GM18907 (cell line): ENCODE measurements at regions not wholly inside any gene's neighbourhood (a gene's known extent, or its start where the extent isn't known, plus 50 kb on each side); places are given as distances from the start of the nearest gene placed in this dataset.
"Not testable (repeated sequence)": the region's sequence is repeated elsewhere in the genome, so short reads cannot be mapped to it uniquely, and the experiment has no call there.

Source experiments
- ATAC-seq: cut with Tn5 transposase; IDR thresholded peaks from one replicate; pipeline ENCODE4 v1.9.1; 2021; ENCODE audit warnings: mild to moderate bottlenecking, moderate library complexity; ENCODE audit not compliant: unreplicated experiment

DNA sequence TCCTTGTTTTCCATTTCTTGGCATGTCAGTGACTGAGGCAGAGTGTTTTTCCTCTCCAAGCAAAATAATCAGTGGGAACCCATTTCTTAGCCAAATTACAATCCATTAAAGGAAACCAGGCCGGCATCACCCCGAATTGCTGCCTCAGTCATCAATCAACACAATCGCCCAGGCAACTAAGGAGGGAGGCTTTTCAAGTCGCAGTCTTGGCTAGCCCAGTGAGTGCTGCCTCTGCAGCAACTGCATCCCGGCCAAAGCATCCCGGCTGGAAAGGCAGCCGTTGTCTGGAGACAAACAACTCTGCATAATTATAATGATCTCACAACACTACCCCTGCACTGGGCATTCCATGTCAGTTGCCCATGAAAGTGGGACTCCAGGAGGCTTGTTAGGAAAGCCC is 213.5 kb upstream of the PRICKLE2 start:
- ATAC-seq: no peak

DNA sequence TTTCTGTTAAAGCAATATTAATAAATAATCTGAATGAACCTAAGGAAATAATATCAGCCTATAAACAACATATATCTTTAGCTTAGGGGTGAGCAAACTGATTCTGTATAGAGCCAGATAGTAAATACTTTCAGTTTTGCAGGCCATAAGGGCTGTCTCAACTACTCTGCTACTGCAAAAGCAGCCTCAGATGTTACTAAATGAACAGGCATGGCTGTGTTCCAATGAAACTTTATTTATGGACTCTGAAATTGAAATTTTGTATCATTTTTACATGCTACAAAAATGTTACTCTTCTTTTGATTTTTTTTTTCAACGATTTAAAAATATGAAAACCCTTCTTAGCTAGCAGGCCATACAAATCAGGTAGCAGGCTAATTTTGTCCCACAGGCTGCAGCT is 212.8 kb upstream of the PRICKLE2 start:
- ATAC-seq: no peak

DNA sequence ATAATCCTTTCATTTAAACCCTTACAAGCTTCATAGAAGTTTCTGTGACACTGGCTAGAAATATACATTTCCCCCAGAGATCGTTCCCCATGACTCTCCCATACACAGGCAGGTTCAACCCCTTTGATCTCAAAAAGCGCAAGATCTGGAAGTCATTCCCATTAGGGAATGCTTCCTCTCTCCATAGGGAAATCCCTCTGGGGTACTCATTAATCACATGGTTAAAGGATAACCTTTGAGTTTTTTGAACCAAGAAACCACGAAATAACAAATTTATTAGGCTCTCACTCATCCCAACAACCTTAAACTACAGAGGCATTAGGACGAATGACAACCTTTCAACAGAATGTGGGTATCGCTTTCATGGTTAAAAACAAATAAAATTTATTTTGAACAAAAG is 211.9 kb upstream of the PRICKLE2 start:
- ATAC-seq: no peak

DNA sequence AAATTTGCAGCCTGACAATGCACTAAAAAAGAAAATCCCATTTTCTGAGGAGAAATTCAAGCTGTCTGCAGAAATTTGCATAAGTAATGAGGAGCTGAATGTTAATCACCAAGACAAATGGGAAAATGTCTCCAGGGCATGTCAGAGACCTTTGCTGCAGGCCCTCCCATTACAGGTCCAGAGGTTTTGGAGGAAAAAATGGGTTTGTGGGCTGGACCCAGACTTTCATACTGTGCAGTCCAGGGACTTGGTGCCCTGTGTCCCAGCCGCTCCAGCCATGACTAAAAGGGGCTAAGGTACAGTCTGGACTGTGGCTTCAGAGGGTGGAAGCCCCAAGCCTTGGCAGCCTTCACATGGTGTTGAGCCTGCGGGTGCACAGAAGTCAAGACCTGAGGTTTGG is 209.8 kb upstream of the PRICKLE2 start:
- not testable (repeated sequence) for ATAC-seq

DNA sequence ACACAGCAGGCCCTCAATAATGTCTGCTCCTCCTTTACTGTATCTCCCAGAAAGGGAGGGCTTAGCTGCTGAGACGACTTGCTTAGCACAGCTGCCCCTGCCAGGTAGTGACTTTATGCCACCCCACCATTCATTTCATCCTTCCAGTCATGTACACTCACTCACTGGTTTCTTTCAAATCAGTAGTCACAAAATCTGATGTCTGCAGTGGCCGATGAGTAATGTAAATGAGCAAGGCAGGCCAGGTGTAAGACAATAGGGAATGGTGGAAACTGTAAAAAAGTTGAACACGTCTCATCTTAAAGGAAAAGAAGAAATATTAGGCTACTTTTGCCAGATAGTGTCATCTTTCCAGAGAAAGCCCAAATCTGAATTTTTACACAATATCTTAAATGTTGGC is 207.6 kb upstream of the PRICKLE2 start:
- no peak for ATAC-seq

DNA sequence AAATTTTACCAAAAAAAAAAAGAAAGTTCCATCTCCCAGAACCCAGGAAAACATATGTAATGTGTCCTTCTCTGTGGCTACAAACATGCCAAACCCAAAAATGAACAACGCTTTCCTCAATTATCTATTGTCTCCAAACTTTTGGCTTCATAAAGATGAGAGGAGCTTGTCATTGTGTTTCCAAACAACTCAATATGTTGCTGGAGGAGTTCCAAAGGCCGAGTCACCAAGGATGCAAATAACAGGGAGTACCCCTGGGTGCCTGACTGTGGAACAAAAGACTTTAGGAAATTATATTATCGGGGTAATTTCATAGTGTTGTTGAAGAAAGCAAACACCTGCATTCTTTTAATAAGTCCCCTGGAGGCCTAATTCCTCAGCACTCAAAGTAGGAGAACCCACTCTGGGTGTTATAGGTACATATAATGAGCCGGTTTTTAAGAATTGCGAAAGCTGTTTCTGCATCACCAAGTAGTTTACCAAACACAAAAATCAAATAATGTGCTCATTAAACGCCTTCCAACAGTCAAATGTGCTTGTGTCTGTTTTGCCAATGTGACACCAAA is 206.3 kb upstream of the PRICKLE2 start:
- no peak for ATAC-seq

DNA sequence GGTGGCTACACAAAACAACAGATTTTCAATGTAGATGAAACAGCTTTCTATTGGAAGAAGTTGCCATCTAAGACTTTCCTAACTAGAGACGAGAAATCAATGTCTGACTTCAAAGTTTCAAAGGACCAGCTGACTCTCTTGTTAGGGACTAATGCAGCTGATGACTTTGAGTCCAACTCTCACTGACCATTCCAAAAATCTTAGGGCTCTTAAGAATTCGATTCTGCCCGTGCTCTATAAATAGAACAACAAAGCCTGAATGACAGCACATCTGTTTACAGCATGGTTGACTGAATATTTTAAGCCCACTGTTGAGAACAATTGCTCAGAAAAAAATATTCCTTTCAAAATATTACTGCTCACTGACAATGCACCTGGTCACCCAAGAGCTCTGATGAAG is 202.4 kb upstream of the PRICKLE2 start:
- no peak for ATAC-seq

DNA sequence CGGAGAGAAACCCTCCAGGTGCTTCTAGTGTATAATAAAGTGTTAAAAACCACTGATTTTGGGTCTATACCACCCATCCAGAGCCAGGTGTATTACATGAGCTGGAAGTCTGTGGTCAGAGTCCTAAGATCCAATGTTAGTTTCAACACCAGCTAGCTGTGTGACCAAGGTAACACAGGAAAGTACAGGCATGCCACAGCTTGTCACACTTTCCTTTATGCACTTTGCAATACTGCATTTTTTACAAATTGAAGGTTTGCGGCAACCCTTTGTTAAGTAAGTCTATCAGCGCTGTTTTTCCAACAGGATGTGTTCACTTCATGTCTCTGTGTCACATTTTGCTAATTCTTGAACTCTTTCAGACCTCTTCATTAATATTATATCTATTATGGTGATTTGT is 201.3 kb upstream of the PRICKLE2 start:
- no peak for ATAC-seq

DNA sequence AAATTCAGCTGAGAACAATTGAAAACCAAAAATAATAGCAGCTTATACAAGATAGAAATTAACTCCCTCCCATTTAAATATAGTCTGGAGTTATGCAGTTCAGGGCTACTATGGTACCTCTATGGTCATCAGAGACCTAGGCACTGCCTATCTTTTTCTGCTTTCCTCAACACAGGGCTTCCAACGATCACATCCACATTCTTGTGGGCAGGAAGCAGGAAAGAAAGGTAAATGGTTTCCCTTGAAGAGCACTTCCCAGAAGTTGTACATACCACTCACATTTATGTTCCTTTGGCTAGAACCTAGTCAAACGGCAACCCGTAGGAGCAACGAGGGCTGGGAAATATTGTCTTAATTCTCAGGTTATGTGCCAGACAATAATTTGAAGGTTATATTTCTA is 197.7 kb upstream of the PRICKLE2 start:
- ATAC-seq: no peak

DNA sequence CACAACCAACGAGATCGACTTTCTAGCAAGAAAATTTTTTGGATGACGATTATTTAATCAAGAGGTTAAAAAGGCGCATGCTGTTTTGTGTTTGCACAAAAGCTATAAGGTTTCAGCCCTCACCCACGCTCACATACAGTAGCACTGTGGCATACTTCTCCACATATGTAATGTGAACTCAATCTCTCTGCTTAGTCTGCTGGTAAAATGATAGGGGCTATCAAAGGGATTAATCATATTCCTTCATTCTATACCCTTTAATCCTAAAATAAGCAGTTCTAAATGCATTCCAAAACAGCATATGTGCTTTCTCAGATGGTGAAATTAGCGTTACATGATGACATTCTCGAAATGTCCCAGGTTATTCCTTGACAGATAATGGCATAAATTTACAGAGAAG is 196.9 kb upstream of the PRICKLE2 start:
- no peak for ATAC-seq

DNA sequence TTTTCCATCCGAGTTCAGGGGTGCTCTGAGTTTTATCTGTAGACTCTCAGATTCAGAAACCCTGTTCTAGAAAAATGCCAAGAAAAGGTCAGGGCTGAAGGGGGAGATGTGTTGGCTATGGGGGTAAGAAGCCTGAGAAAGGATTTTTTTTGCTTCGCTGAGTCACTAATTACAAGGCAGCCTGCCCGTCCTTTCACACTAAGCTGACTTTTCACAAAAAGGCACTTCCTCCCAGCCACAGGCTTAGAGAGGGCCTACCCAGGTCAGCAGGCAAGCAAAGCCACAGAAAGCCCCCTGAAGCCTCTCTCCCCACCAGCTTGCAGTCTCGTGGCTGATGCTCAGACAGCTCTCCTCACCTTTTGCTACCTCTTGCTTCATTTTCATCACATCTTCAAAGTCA is 192.6 kb upstream of the PRICKLE2 start:
- no peak for ATAC-seq

DNA sequence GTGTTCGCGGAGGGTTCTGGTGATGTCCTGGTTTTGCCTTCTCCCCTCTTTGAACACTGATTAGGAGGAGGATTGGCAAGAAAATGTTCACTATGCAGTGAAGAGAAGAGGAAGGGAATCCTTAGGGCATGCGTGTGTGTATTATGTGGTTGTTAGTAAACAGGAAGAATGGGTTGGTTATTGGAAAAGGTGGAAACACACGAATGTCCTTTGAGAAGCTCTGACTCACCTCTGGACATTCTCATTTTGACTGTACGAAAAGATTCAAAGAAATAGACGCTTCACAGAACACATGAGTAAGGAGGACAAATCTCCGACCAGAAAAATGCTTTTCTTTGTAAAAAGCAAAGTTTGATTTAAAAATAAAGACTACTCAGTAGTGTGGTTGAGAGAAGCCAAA is 188.8 kb upstream of the PRICKLE2 start:
- no peak for ATAC-seq

DNA sequence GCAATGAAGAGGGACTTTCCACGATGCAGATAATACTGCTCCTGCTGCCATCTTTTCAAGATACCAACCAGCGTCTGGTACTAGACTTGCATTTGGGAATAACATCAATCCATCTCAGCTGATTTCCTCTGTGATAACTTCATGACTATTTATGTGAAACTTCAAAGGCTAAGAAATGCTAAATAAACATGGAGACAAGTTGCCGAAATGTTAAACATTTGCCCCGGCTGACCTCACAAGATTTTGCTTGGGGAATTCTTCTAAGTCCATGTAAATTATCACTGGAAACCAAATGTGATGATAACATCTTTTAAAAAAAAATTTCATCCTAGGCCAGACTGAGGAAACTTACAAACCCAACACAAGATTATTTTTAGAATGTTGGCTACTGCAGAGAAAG is 185.8 kb upstream of the PRICKLE2 start:
- no peak for ATAC-seq

DNA sequence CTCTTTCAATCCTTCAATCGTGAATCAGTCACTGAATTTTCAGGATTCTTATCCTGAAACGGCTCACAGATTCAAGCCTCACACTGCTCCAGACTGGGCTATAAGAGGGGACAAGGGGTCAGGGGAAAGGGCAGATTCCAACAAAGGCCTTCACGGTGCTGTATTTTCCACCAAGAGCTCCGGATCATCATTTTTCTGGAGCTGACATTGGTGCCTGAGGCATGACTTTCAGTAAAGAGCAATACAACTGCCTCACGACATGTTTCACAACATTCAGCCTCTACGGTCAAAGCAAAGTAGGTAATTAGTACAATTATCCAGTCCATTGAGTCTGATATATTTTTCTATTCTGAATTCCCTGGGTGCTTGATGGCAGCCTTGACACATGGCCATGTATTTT is 185.0 kb upstream of the PRICKLE2 start:
- no peak for ATAC-seq

DNA sequence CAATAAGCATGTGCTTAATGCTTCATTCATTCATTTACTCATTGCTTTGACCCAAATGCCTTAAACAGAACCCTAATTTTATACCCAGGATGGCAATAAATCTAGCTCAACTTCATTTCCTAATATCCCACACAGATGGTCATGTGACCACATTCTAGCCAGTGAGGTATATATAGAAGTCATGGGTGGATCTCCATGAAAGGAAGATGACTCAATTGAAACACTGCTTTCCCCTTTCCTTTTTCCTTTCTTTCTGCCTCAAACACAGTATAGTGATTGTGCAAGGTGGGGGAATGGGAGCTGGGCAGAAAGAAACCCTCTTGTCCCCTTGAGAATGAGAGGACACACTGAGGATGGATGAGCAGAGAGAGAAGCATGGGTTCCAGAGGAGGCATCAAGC is 183.5 kb upstream of the PRICKLE2 start:
- no peak for ATAC-seq

DNA sequence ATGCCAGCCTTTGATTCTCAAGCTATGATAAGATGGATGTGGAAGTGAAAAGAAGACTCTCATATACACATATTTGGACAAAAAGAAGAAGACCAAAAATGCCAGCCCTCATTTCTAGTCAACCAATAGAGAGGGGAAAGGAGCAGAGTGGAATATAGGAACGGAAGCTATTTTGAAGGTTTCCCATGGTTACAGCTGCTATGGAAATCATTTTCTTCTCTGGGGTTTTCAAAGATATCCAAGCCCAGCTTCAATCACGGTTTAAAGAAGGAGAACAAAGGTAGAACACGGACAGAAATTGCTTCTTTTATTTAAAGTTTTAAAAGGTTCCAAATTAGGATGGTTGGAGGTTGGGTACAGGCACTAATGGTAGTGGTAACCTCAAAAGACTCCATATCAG is 181.0 kb upstream of the PRICKLE2 start:
- ATAC-seq: no peak

DNA sequence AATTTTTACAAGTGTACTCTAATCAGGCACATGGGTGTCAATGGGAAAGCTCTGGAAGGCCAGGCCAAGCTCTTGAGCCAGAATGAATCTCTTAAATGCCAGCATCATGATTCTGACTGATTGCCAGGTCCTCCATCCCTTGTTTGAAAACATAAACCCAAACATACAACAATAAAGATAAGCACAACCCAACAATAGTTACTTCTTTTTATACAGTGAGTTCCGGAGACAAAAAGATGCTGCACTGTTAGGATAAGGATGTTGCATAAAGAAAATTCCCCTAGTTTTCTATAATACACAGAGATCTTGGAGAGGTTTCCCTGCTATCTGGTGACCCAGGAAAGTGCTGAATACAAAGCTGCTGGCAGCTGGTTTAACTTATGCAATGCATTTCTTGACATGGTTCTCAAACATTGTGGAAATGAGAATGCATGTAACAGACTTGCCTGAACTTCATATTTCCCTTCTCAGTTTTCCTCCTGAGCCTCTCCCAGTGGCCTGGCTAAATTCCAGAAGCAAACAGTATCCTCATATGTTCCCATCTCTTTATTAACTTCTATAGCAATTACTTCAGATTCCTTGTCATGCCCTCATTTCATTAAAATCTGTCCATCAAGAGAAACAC is 180.1 kb upstream of the PRICKLE2 start:
- ATAC-seq: no peak

DNA sequence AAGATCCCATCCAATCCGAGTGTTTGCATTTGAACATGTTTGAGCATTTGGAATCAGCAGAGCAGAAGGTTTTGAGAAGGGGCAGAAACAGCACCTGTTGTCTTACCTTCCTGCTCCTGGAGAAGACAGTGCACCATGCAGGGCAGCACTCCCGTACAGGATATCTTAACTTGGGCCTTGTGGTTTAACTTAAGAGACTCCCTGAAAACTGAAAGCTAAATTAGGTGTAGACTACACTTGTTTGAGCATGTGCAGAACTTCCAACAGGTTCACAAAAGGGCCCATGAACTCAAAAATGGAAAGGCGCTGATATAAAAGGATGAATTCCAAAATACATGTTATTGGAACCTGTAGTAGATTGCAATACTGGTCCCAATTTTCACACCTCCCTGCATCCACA is 175.4 kb upstream of the PRICKLE2 start:
- no peak for ATAC-seq

DNA sequence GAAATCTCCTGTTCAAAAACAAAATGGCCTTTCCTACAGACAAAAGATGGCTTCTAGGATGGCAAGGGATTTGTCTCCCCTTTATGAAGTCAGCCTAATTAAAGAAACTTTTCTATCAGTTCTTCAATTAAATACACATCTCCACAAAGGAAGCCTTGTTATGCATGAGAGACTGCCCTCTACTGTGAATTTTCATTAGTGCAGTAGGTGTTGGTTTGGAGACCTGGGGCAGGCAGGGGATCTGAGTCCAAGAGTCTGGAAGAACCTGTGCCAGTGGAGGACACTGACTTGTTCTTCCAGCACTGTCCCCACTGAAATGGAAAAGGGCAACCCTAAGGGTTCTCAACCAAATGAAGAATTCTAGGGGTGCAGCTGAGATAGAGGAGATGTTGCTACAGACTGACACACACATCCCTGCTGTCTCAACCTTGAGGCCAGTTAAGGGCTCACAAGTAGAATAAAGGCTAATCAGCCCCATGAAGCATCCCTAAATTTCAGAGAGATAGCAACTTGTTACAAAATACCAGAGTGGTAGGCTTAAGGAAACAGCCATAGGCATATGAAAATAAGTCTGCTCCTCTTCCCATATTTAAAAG is 174.0 kb upstream of the PRICKLE2 start:
- no peak for ATAC-seq

DNA sequence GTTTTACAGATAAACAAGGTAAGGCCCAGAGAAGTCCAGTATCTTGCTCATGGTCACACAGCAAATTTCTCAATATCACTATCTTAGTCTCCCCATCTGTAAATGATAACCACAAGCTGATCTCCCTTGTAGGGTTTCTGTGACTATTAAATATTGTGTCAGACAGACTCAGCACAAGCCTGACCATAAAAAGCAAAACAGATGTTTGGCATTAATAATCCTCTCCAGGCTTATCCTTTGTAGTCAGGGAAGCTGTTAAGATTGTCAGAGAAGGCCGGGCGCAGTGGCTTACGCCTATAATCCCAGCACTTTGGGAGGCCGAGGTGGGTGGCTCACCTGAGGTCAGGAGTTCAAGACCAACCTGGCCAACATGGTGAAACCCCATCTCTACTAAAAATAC is 173.2 kb upstream of the PRICKLE2 start:
- ATAC-seq: no peak

DNA sequence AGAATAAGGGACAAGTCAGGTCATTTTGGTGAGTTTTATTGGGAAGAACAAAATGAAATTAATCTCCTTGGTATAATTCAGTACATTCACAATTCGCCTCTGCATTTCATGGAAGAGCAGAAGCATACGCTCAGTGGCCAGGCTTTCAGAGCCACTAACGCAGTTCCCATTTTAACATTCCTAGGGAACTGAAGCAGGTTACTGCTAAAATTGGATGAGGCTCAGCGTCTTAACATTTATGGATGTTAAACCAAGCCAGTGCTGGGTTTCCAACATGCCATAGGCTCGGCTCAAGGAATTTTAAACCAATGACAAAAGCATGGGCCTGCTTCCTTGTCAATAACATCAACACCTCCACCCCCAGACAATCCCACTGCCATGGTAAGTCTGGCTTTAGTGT is 172.7 kb upstream of the PRICKLE2 start:
- no peak for ATAC-seq

DNA sequence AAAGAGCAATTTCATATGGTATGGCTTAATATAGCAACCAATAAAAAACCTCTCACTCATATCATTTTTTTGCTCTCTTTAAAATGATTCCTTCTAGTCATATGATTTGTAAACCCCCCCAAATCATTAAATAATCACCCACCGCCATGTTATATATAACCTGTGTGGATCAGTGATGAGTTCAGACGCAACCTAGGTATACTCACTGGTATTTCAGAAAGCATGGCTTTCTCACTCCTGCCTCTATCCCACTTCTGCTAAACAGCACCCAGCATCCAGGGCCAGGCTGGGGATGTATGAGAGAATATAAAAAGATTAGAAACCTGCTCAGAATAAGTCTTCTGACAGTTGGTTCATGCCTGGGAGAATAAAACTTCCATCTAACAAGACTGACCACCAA is 172.3 kb upstream of the PRICKLE2 start:
- ATAC-seq: no peak

DNA sequence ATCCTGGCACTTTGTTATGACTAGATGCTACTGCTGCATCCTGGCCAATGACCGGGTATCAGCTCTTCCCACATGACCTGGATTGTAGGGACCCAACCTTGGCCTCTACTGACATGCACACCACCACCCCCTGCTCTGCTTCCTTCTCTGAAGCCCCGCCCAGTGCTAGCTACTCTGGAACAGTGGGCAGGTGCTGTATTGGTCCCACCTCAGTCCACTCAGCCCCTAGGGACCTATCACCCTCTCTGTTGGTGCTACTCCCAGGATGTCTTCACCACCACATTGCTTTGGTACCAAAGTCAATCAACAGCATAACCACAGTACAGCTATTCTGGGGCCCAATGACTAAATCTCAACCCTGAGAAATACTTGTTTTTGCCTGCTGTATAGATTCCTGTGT is 170.2 kb upstream of the PRICKLE2 start:
- ATAC-seq: no peak
